ENCODE measurements at regions not wholly inside any gene's neighbourhood (a gene's known extent, or its start where the extent isn't known, plus 50 kb on each side); places are given as distances from the start of the nearest gene placed in this dataset.
"Not testable (repeated sequence)": the region's sequence is repeated elsewhere in the genome, so short reads cannot be mapped to it uniquely, and the experiment has no call there.

- DNase-seq (no peak), ATAC-seq (no peak)
- H3K27me3 ChIP-seq: no peaks in the 10 kb centered on the region
- no peaks in the 10 kb centered on the region for H3K4me1 ChIP-seq
- intact Hi-C loops (cut with DNase I): no loop called here
- H3K4me3 ChIP-seq: no peak overlapping the region
- TF ChIP-seq CTCF (IDR thresholded peaks at IDR 0.05): no peak
- H3K27ac ChIP-seq: no peak overlapping the region
- no peaks in the 10 kb centered on the region for H3K9me3 ChIP-seq
- H3K36me3 ChIP-seq: no peaks in the 10 kb centered on the region
These were observed 62.9 kb upstream of the ATF7IP2 start for GRCh38 chr16:10322723-10323527.

- Histone ChIP-seq H3K4me1 (no peaks in the 10 kb centered on the region), H3K27ac (no peak overlapping the region), H3K27me3 (no peaks in the 10 kb centered on the region), H3K4me3 (no peak overlapping the region), H3K9me3 (no peaks in the 10 kb centered on the region), H3K36me3 (no peaks in the 10 kb centered on the region)
- DNase-seq (no peak), ATAC-seq (no peak)
- no peak for TF ChIP-seq CTCF (IDR thresholded peaks at IDR 0.05)
- intact Hi-C loops (cut with DNase I): no loop called here
These were observed 62.4 kb upstream of the ATF7IP2 start for GRCh38 chr16:10323528-10323869.

DNA sequence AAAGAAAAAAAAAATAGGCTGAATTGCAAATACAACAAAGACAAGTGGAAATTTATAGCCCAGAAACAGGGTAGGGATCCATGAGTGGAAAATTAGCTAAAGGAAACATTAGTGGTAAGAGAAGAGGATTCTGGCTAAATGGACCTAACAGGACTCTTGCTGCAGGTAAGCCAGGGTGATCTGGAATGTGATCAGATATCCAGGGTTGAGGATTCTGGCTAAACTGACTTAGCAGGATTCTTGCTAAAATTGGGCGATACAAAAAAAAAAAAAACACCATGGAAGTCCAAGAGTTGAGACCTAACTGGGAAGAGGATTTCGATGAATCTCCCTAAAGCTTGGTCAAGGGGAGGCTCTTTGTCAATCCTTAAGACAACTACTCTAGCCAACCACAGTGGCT is 61.7 kb upstream of the ATF7IP2 start:
- Histone ChIP-seq H3K9me3 (no peaks in the 10 kb centered on the region), H3K4me1 (no peaks in the 10 kb centered on the region), H3K27ac (no peak overlapping the region), H3K4me3 (no peak overlapping the region), H3K36me3 (no peaks in the 10 kb centered on the region), H3K27me3 (no peaks in the 10 kb centered on the region)
- ATAC-seq (no peak), DNase-seq (no peak)
- TF ChIP-seq CTCF (IDR thresholded peaks at IDR 0.05): no peak
- intact Hi-C loops (cut with DNase I): no loop called here

- intact Hi-C loops (cut with DNase I): no loop called here
- no peak for TF ChIP-seq CTCF (IDR thresholded peaks at IDR 0.05)
- Histone ChIP-seq H3K4me3 (no peak overlapping the region), H3K27ac (no peak overlapping the region), H3K27me3 (no peaks in the 10 kb centered on the region), H3K9me3 (no peaks in the 10 kb centered on the region), H3K36me3 (no peaks in the 10 kb centered on the region), H3K4me1 (no peaks in the 10 kb centered on the region)
- no peak for DNase-seq
- ATAC-seq: no peak
These were observed 59.9 kb upstream of the ATF7IP2 start for GRCh38 chr16:10325783-10326543.

DNA sequence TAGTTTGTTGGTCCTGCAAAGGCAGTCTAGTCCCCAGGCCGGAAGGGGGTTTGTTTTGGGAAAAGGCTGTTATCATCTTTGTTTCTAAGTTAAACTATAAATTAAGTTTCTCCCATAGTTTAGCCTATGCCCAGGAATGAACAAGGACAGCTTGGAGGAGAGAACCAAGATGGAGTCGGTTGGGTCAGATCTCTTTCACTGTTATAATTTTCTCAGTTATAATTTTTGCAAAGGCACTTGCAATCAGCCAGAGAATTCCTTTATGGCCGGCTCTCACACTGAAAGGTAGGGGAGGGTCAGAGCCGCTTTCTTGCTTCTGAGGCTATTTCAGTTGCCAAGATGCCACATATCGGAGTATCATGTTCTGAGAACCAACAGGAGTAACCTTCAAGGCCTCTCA is 59.2 kb upstream of the ATF7IP2 start:
- Histone ChIP-seq H3K4me1 (no peaks in the 10 kb centered on the region), H3K9me3 (no peaks in the 10 kb centered on the region), H3K36me3 (no peaks in the 10 kb centered on the region), H3K27me3 (no peaks in the 10 kb centered on the region), H3K4me3 (no peak overlapping the region), H3K27ac (no peak overlapping the region)
- intact Hi-C loops (cut with DNase I): no loop called here
- DNase-seq (no peak), ATAC-seq (no peak)
- TF ChIP-seq CTCF (IDR thresholded peaks at IDR 0.05): no peak

GRCh38 chr16:10328291-10328690 is 57.6 kb upstream of the ATF7IP2 start:
- H3K4me3 ChIP-seq; H3K27me3 ChIP-seq; H3K9me3 ChIP-seq; DNase-seq; H3K27ac ChIP-seq; H3K4me1 ChIP-seq; intact Hi-C loops (cut with DNase I); H3K36me3 ChIP-seq: not testable (repeated sequence)
- ATAC-seq: peak; percentile 49
